HepG2 (cell line): ENCODE measurements at regions not wholly inside any gene's neighbourhood (a gene's known extent, or its start where the extent isn't known, plus 50 kb on each side); places are given as distances from the start of the nearest gene placed in this dataset.

ENCODE experiments used
- ATAC-seq: fragments of 200-7000 bp; cut with Tn5 transposase; 3 replicates; pipeline ENCODE4 v1.9.1; 2020; ENCODE audit warnings: mild to moderate bottlenecking, moderate library complexity
- BruUV-seq: library from RNA; stranded (reverse); fragments of 400-500 nt; replicated peaks from 2 replicates; lab custom pipeline; 2021; lab: Mats Ljungman, UMichigan
- CTCF ChIA-PET: fragments of 300-600 bp; formaldehyde crosslinking; extraction: SDS; loops from one replicate; lab custom pipeline; 2021; ENCODE audit warnings: low total read pairs, inconsistent platforms, low intra/inter-chr PET ratio; lab: Yijun Ruan, JAX
- POLR2A ChIA-PET: fragments of 350-600 bp; sonication (Branson Sonifier 250); formaldehyde crosslinking; loops from one replicate; lab custom pipeline; 2020; ENCODE audit warnings: antibody characterized with exemption, inconsistent platforms; lab: Yijun Ruan, JAX
- DNase-seq: peaks from one replicate; pipeline ENCODE4 v3.0.0-alpha.2; 2015; ENCODE audit warnings: low spot score
- FAIRE-seq: peaks from 3 replicates; lab custom pipeline; 2011; peaks lifted over from hg19 to GRCh38; lab: Jason Lieb, UNC
- H2AFZ ChIP-seq: one replicate; pipeline ENCODE4 v1.6.1; 2011; ENCODE audit warnings: low read length, inconsistent platforms
- H3K27ac ChIP-seq: fragments of 300-600 bp; 3 replicates; pipeline ENCODE4 v1.8.0; 2011; ENCODE audit warnings: mixed run types, mild to moderate bottlenecking, mixed read lengths, low read length, inconsistent platforms; ENCODE audit not compliant: insufficient read depth; ENCODE audit errors: extremely low read length
- H3K27me3 ChIP-seq, 2 experiments: fragments of 200-600 bp in 1 of 2; 2 replicates in 1 of 2; 3 replicates in 1 of 2; pipeline versions ENCODE4 v1.6.0 to v1.8.0; 2011; ENCODE audit warnings: low read length in 2 of 2, mild to moderate bottlenecking in 2 of 2, moderate library complexity in 2 of 2, inconsistent platforms in 1 of 2; ENCODE audit not compliant: insufficient read depth in 2 of 2, control insufficient read depth in 1 of 2
- H3K36me3 ChIP-seq, 2 experiments: fragments of 200-600 bp in 1 of 2; replicated peaks in 1 of 2; 2 replicates in 1 of 2; 3 replicates in 1 of 2; pipeline versions ENCODE4 v1.5.1 to v1.8.0; 2011; ENCODE audit warnings: low read length in 2 of 2, inconsistent platforms in 1 of 2; ENCODE audit not compliant: insufficient read depth in 2 of 2, control insufficient read depth in 1 of 2
- H3K4me1 ChIP-seq: 2 replicates; pipeline ENCODE4 v1.5.1; 2012; ENCODE audit warnings: low read length, inconsistent platforms; ENCODE audit not compliant: insufficient read depth
- H3K4me2 ChIP-seq: 2 replicates; pipeline ENCODE4 v1.6.0; 2011; ENCODE audit warnings: low read depth, low read length, inconsistent platforms
- H3K4me3 ChIP-seq, 3 experiments: fragments of 200-600 bp in 1 of 3; sonication (generic), shearing (Covaris generic) in 1 of 3; replicated peaks in 1 of 3; 2 replicates each; pipeline ENCODE4 v1.5.1; 2011 to 2016; ENCODE audit warnings: low read length in 3 of 3, inconsistent platforms in 2 of 3, low read depth in 2 of 3, mild to moderate bottlenecking in 2 of 3, control low read depth in 1 of 3, mixed read lengths in 1 of 3; ENCODE audit not compliant: insufficient read depth in 1 of 3
- H3K79me2 ChIP-seq: one replicate; pipeline ENCODE4 v1.6.1; 2011; ENCODE audit warnings: low read length, inconsistent platforms; ENCODE audit not compliant: insufficient read depth
- H3K9ac ChIP-seq: 2 replicates; pipeline ENCODE4 v1.6.0; 2011; ENCODE audit warnings: mild to moderate bottlenecking, low read depth, low read length, inconsistent platforms; ENCODE audit not compliant: insufficient read depth
- H3K9me3 ChIP-seq: 2 replicates; pipeline ENCODE4 v1.5.1; 2012; ENCODE audit warnings: mild to moderate bottlenecking, low read length
- H4K20me1 ChIP-seq: 2 replicates; pipeline ENCODE4 v1.6.0; 2011; ENCODE audit warnings: inconsistent platforms, mild to moderate bottlenecking, low read length, moderate library complexity; ENCODE audit not compliant: insufficient read depth
- ATM ChIP-seq: fragments of 450-650 bp; IDR thresholded peaks from 2 replicates; pipeline ENCODE4 v1.7.1; 2017; ENCODE audit warnings: mild to moderate bottlenecking, borderline replicate concordance
- CBX5 ChIP-seq: sonication (generic); formaldehyde crosslinking; IDR thresholded peaks from 2 replicates; pipeline ENCODE4 v1.4.0; 2020; ENCODE audit warnings: missing genetic modification reagents, borderline replicate concordance
- ERF ChIP-seq: IDR thresholded peaks from 2 replicates; pipeline ENCODE4 v1.6.1; 2018; ENCODE audit warnings: missing biosample characterization, missing genetic modification reagents
- GFI1 ChIP-seq: sonication (generic); formaldehyde crosslinking; IDR thresholded peaks from 2 replicates; pipeline ENCODE4 v1.5.0; 2020; ENCODE audit warnings: missing genetic modification reagents, mild to moderate bottlenecking, borderline replicate concordance
- IRF1 ChIP-seq: sonication (generic); formaldehyde crosslinking; IDR thresholded peaks from 2 replicates; pipeline ENCODE4 v1.4.0; 2020; ENCODE audit warnings: low read depth, mild to moderate bottlenecking, missing genetic modification reagents
- MXI1 ChIP-seq: IDR thresholded peaks from 3 replicates; pipeline ENCODE4 v1.6.1; 2012; ENCODE audit warnings: low read depth, low read length, inconsistent platforms, borderline replicate concordance
- PAWR ChIP-seq: sonication (generic); formaldehyde crosslinking; IDR thresholded peaks from 2 replicates; pipeline ENCODE4 v1.4.0; 2020; ENCODE audit warnings: missing genetic modification reagents, mild to moderate bottlenecking, borderline replicate concordance
- STAG1 ChIP-seq: sonication (generic); formaldehyde crosslinking; IDR thresholded peaks from 2 replicates; pipeline ENCODE4 v1.4.0; 2020; ENCODE audit warnings: missing genetic modification reagents
- ZNF558 ChIP-seq: sonication (generic); formaldehyde crosslinking; IDR thresholded peaks from 2 replicates; pipeline ENCODE4 v1.9.0; 2022; ENCODE audit warnings: mild to moderate bottlenecking, missing genetic modification reagents, borderline replicate concordance
- ZNF768 ChIP-seq: sonication (generic); formaldehyde crosslinking; IDR thresholded peaks from 2 replicates; pipeline ENCODE4 v1.4.0; 2020; ENCODE audit warnings: missing genetic modification reagents
- WGBS: methylation state at CpG from one replicate; pipeline ENCODE4 v1.1.6; 2017; ENCODE audit warnings: low lambda C conversion rate; 5-methylcytosine and 5-hydroxymethylcytosine counted together
- in situ Hi-C: cut with HindIII; loops from 2 replicates; pipeline ENCODE4 v1.10.0; 2017; ENCODE audit warnings: low pct_unique_long_range_greater_than_20kb; ENCODE audit not compliant: extremely low pct_ligation_motif_present
- intact Hi-C: fragments of 100-400 bp; cut with micrococcal nuclease; formaldehyde crosslinking; loops from one replicate; pipeline ENCODE4 v1.10.0; 2022; ENCODE audit not compliant: unreplicated experiment
- TF ChIP-seq, protein P1 (sequence below): IDR thresholded peaks from 2 replicates; pipeline ENCODE4 v1.6.1; 2016; ENCODE audit warnings: low read depth, control low read depth

- no peaks in the 10 kb centered on the region for H3K79me2 ChIP-seq
- no peaks in the 10 kb centered on the region for H3K9me3 ChIP-seq
- 91% methylated on average over 1 of the region's 1 CpG for WGBS
- BruUV-seq: no TSS peak
- H3K4me2 ChIP-seq: no peak overlapping the region
- TF ChIP-seq GFI1 (CRISPR knock-in tag): no peak
- TF ChIP-seq PAWR: no peak
- TF ChIP-seq ERF (CRISPR knock-in tag): no peak
- TF ChIP-seq, protein P1, sequence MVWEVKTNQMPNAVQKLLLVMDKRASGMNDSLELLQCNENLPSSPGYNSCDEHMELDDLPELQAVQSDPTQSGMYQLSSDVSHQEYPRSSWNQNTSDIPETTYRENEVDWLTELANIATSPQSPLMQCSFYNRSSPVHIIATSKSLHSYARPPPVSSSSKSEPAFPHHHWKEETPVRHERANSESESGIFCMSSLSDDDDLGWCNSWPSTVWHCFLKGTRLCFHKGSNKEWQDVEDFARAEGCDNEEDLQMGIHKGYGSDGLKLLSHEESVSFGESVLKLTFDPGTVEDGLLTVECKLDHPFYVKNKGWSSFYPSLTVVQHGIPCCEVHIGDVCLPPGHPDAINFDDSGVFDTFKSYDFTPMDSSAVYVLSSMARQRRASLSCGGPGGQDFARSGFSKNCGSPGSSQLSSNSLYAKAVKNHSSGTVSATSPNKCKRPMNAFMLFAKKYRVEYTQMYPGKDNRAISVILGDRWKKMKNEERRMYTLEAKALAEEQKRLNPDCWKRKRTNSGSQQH (CRISPR knock-in tag): no peak
- TF ChIP-seq MXI1: no peak
- TF ChIP-seq IRF1 (CRISPR knock-in tag): no peak
- no peak for TF ChIP-seq ATM
- no peak for TF ChIP-seq CBX5
- no peak for TF ChIP-seq STAG1 (CRISPR knock-in tag)
- TF ChIP-seq ZNF768 (CRISPR knock-in tag): no peak
- no peak for TF ChIP-seq ZNF558 (CRISPR knock-in tag)
- TF ChIP-seq, all 625 proteins: peak for 0
- Histone ChIP-seq H3K27ac (no peak overlapping the region), H3K27me3 (no peaks in the 10 kb centered on the region), H2AFZ (no peak overlapping the region), H3K4me1 (no peaks in the 10 kb centered on the region), H3K36me3 (no peaks in the 10 kb centered on the region), H4K20me1 (no peaks in the 10 kb centered on the region), H3K4me3 (no peak overlapping the region), H3K9ac (no peak overlapping the region)
- in situ Hi-C loops: no loop called here
- ChIA-PET POLR2A (no interaction called here), CTCF (no interaction called here)
- no peak for FAIRE-seq
- no peak for ATAC-seq
- DNase-seq: no peak
- intact Hi-C loops: no loop called here
These were observed 115.3 kb upstream of the ZNF827 start for GRCh38 chr4:146053891-146054290.
